OCI-LY7 (cell line): ENCODE measurements at regions not wholly inside any gene's neighbourhood (a gene's known extent, or its start where the extent isn't known, plus 50 kb on each side); places are given as distances from the start of the nearest gene placed in this dataset.
A peak's percentile ranks its signal among the peaks of the same experiment; 100 is the strongest.

Experiments used
- BruUV-seq: library from RNA; stranded (reverse); fragments of 400-500 nt; replicated peaks from 2 replicates; lab custom pipeline; 2021; lab: Mats Ljungman, UMichigan
- CTCF ChIA-PET: fragments of 300-600 bp; sonication (Branson Sonifier 250); formaldehyde crosslinking; loops from one replicate; lab custom pipeline; 2022; ENCODE audit warnings: antibody characterized with exemption; ENCODE audit not compliant: unreplicated experiment; lab: Charles Lee
- POLR2A ChIA-PET: fragments of 300-600 bp; sonication (Branson Sonifier 250); formaldehyde crosslinking; loops from one replicate; lab custom pipeline; 2022; ENCODE audit warnings: antibody characterized with exemption; lab: Charles Lee
- DNase-seq: peaks from one replicate; pipeline ENCODE4 v3.0.0-alpha.2; 2015; ENCODE audit warnings: low spot score
- H2AFZ ChIP-seq: fragments of 200-600 bp; sonication (generic), shearing (Covaris generic); 2 replicates; pipeline ENCODE4 v1.6.1; 2014; ENCODE audit warnings: mild to moderate bottlenecking, antibody characterized with exemption, low read length, moderate library complexity
- H3K27ac ChIP-seq: fragments of 200-600 bp; sonication (generic); 2 replicates; pipeline ENCODE4 v1.5.1; 2014; ENCODE audit warnings: mixed run types, low read depth, mild to moderate bottlenecking, moderate library complexity, low read length, inconsistent platforms; ENCODE audit not compliant: poor library complexity, severe bottlenecking
- H3K36me3 ChIP-seq: fragments of 200-600 bp; sonication (generic); 2 replicates; pipeline ENCODE4 v1.6.1; 2014; ENCODE audit warnings: mild to moderate bottlenecking, antibody characterized with exemption, low read length, moderate library complexity, mixed read lengths; ENCODE audit not compliant: insufficient read depth
- H3K4me1 ChIP-seq: fragments of 200-600 bp; sonication (generic); 2 replicates; pipeline ENCODE4 v1.5.1; 2014; ENCODE audit warnings: mild to moderate bottlenecking, low read length; ENCODE audit not compliant: insufficient read depth, poor library complexity, severe bottlenecking
- H3K4me2 ChIP-seq: fragments of 200-600 bp; sonication (generic); 2 replicates; pipeline ENCODE4 v1.6.1; 2014; ENCODE audit warnings: mild to moderate bottlenecking, low read length
- H3K4me3 ChIP-seq: fragments of 200-600 bp; sonication (generic); 2 replicates; pipeline ENCODE4 v1.5.1; 2014; ENCODE audit warnings: mild to moderate bottlenecking, low read depth, low read length; ENCODE audit not compliant: poor library complexity, severe bottlenecking
- H3K79me2 ChIP-seq: fragments of 200-600 bp; sonication (generic); 2 replicates; pipeline ENCODE4 v1.6.1; 2016; ENCODE audit warnings: low read depth, mild to moderate bottlenecking, low read length, moderate library complexity, mixed read lengths; ENCODE audit not compliant: insufficient read depth
- H3K9me2 ChIP-seq: fragments of 200-600 bp; sonication (generic); 2 replicates; pipeline ENCODE4 v1.6.1; 2016; ENCODE audit warnings: mild to moderate bottlenecking, low read length, mixed read lengths; ENCODE audit not compliant: insufficient read depth
- H3K9me3 ChIP-seq: fragments of 200-600 bp; sonication (generic); 2 replicates; pipeline ENCODE4 v1.6.1; 2014; ENCODE audit warnings: mild to moderate bottlenecking, mixed run types, low read length, mixed read lengths
- H4K20me1 ChIP-seq: fragments of 200-600 bp; sonication (generic); 2 replicates; pipeline ENCODE4 v1.6.1; 2014; ENCODE audit warnings: mild to moderate bottlenecking, antibody characterized with exemption, low read length, moderate library complexity, mixed read lengths; ENCODE audit not compliant: insufficient read depth
- EZH2phosphoT487 ChIP-seq: fragments of 200-600 bp; sonication (generic); IDR thresholded peaks from 2 replicates; pipeline ENCODE4 v1.6.1; 2018; ENCODE audit warnings: low read depth, borderline replicate concordance, mild to moderate bottlenecking, mixed run types, antibody characterized with exemption, low read length, moderate library complexity, mixed read lengths
- intact Hi-C: fragments of 100-400 bp; cut with micrococcal nuclease; formaldehyde crosslinking; loops from one replicate; pipeline ENCODE4 v1.10.0; 2022; ENCODE audit not compliant: unreplicated experiment
- TF ChIP-seq, protein P1 (sequence below): fragments of 200-600 bp; sonication (generic); conservative IDR thresholded peaks from 2 replicates; pipeline ENCODE4 v1.5.1; 2014; ENCODE audit warnings: mild to moderate bottlenecking, antibody characterized with exemption, low read length, moderate library complexity, mixed read lengths

- H3K27ac ChIP-seq, result peak overlapping the region; percentile 81
- intact Hi-C loops, result loop anchor here (10.0 kb wide), 2 partner anchors 333 to 753 kb away; no protein-coding TSS in a partner anchor
- H3K4me2 ChIP-seq, result peak overlapping the region; percentile 58
- H3K9me2 ChIP-seq, result no peaks in the 10 kb centered on the region
- H3K9me3 ChIP-seq, result peaks cover 11% of the 10 kb centered on the region; the same call in 1 of the 2 replicates
- ChIA-PET CTCF (interaction anchor here (0.7 to 1.6 kb wide), 8 partner anchors 11 to 104 kb away, joined by 3 to 6 read pairs (median 3); no protein-coding TSS in a partner anchor), POLR2A (interaction anchor here (0.6 to 1.9 kb wide), 20 partner anchors 8 to 628 kb away, joined by 3 to 9 read pairs (median 3); partner anchors contain the start of gene SYNE3)
- no TSS peak for BruUV-seq
- TF ChIP-seq, protein P1, sequence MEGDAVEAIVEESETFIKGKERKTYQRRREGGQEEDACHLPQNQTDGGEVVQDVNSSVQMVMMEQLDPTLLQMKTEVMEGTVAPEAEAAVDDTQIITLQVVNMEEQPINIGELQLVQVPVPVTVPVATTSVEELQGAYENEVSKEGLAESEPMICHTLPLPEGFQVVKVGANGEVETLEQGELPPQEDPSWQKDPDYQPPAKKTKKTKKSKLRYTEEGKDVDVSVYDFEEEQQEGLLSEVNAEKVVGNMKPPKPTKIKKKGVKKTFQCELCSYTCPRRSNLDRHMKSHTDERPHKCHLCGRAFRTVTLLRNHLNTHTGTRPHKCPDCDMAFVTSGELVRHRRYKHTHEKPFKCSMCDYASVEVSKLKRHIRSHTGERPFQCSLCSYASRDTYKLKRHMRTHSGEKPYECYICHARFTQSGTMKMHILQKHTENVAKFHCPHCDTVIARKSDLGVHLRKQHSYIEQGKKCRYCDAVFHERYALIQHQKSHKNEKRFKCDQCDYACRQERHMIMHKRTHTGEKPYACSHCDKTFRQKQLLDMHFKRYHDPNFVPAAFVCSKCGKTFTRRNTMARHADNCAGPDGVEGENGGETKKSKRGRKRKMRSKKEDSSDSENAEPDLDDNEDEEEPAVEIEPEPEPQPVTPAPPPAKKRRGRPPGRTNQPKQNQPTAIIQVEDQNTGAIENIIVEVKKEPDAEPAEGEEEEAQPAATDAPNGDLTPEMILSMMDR, result no peak
- H2AFZ ChIP-seq, result peak overlapping the region; percentile 76
- no peaks in the 10 kb centered on the region; the same call in 1 of the 2 replicates for H3K36me3 ChIP-seq
- no peaks in the 10 kb centered on the region for H3K79me2 ChIP-seq
- DNase-seq, result peak; percentile 82
- H4K20me1 ChIP-seq, result no peaks in the 10 kb centered on the region
- peaks cover 46% of the 10 kb centered on the region for H3K4me1 ChIP-seq
- H3K4me3 ChIP-seq, result peak overlapping the region; percentile 26
Observed at GRCh38 chr14:95437715-95438114, 78.7 kb downstream of the SYNE3 start.

- H3K4me2 ChIP-seq, result no peak overlapping the region
- no peaks in the 10 kb centered on the region for H4K20me1 ChIP-seq
- H3K4me1 ChIP-seq, result peaks cover 32% of the 10 kb centered on the region
- ChIA-PET POLR2A (interaction anchor here (0.7 to 1.4 kb wide), 4 partner anchors 9 to 1337 kb away, joined by 3 to 5 read pairs (median 4); no protein-coding TSS in a partner anchor), CTCF (interaction anchor here (0.9 to 1.1 kb wide), 2 partner anchors 8 to 9 kb away, joined by 4 read pairs; no protein-coding TSS in a partner anchor)
- H3K36me3 ChIP-seq, result no peaks in the 10 kb centered on the region; the same call in 1 of the 2 replicates
- no peaks in the 10 kb centered on the region for H3K79me2 ChIP-seq
- H3K9me2 ChIP-seq, result no peaks in the 10 kb centered on the region
- H2AFZ ChIP-seq, result no peak overlapping the region
- no peak for DNase-seq
- intact Hi-C loops, result loop anchor here (10.0 kb wide), 2 partner anchors 332 to 752 kb away; no protein-coding TSS in a partner anchor
- BruUV-seq, result no TSS peak
- peaks cover 11% of the 10 kb centered on the region; the same call in 1 of the 2 replicates for H3K9me3 ChIP-seq
- H3K27ac ChIP-seq, result no peak overlapping the region
- no peak for TF ChIP-seq EZH2phosphoT487
- TF ChIP-seq, protein P1, result no peak
- no peak overlapping the region for H3K4me3 ChIP-seq
Observed at GRCh38 chr14:95436354-95436753, 80.1 kb downstream of the SYNE3 start.

DNA sequence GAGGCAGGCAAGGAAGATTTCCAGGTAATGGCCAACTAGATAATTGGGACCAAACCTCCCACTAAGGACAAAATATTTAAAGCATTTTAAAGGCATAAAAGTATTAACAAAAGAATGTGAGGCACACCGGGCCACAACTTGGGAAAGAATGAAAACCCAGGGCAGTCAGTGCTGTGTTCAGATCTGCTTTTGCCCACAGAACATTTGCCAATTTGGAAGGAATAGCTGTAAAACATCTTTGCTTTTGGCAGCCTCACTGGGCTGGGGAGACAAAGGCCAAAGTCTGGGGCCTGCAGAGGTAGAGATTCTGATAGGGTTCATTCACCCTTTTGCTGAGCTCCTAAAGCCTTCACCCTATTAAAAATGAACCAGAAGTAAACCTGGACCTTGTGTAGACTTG lies 82.3 kb downstream of the SYNE3 start:
- Histone ChIP-seq H3K79me2 (no peaks in the 10 kb centered on the region), H3K4me2 (no peak overlapping the region), H3K36me3 (no peaks in the 10 kb centered on the region; the same call in 1 of the 2 replicates), H3K27ac (no peak overlapping the region), H3K4me3 (no peak overlapping the region), H3K9me3 (peaks cover 11% of the 10 kb centered on the region; the same call in 1 of the 2 replicates), H3K9me2 (no peaks in the 10 kb centered on the region), H3K4me1 (peaks cover 26% of the 10 kb centered on the region), H2AFZ (no peak overlapping the region), H4K20me1 (no peaks in the 10 kb centered on the region)
- POLR2A ChIA-PET, result interaction anchor here (0.6 to 1.2 kb wide), 2 partner anchors 121 to 260 kb away, joined by 3 read pairs; no protein-coding TSS in a partner anchor
- TF ChIP-seq, protein P1, result no peak
- TF ChIP-seq EZH2phosphoT487, result no peak
- CTCF ChIA-PET, result no interaction called here
- intact Hi-C loops, result loop anchor here (10.0 kb wide), 2 partner anchors 329 to 749 kb away; no protein-coding TSS in a partner anchor
- no peak for DNase-seq
- no TSS peak for BruUV-seq
